Esophagus muscularis mucosa (tissue), 4 donors: ENCODE measurements at regions not wholly inside any gene's neighbourhood (a gene's known extent, or its start where the extent isn't known, plus 50 kb on each side); places are given as distances from the start of the nearest gene placed in this dataset.

Experiments
- DNase-seq: peaks from one replicate; pipeline ENCODE4 v3.0.0-alpha.2; 2017; ENCODE audit errors: extremely low spot score
- H3K27ac ChIP-seq, 4 donors: fragments of 200-600 bp; sonication (generic); replicated peaks in 1 of 4; 1 replicate in 3 of 4; 2 replicates in 1 of 4; pipeline ENCODE4 v1.5.1; 2016 to 2019; ENCODE audit warnings: mild to moderate bottlenecking in 1 of 4
- H3K27me3 ChIP-seq, 4 donors: fragments of 200-600 bp; sonication (generic); one replicate each; pipeline versions ENCODE4 v1.5.1 to v1.6.0; 2016 to 2019
- H3K36me3 ChIP-seq, 4 donors: fragments of 200-600 bp; sonication (generic); one replicate each; pipeline ENCODE4 v1.5.1; 2016 to 2019
- H3K4me1 ChIP-seq, 4 donors: fragments of 200-600 bp; sonication (generic); one replicate each; pipeline ENCODE4 v1.5.1; 2016 to 2019
- H3K4me3 ChIP-seq, 4 donors: fragments of 200-600 bp; sonication (generic); 1 replicate in 2 of 4; 2 replicates in 2 of 4; pipeline ENCODE4 v1.5.1; 2016 to 2019; ENCODE audit warnings: mild to moderate bottlenecking in 4 of 4, moderate library complexity in 1 of 4
- H3K9me3 ChIP-seq, 4 donors: fragments of 200-600 bp; sonication (generic); 1 replicate in 3 of 4; 2 replicates in 1 of 4; pipeline ENCODE4 v1.5.1; 2016 to 2019
- EP300 ChIP-seq: sonication (generic); formaldehyde crosslinking; IDR thresholded peaks from one replicate; pipeline ENCODE4 v1.6.1; 2017; ENCODE audit warnings: antibody characterized with exemption
- POLR2A ChIP-seq: fragments of 450-650 bp; IDR thresholded peaks from one replicate; pipeline ENCODE4 v1.6.1; 2017; ENCODE audit warnings: antibody characterized with exemption, moderate library complexity, mild to moderate bottlenecking, low read depth
- POLR2AphosphoS5 ChIP-seq, 2 donors: sonication (generic); formaldehyde crosslinking; IDR thresholded peaks; one replicate each; pipeline ENCODE4 v1.6.1; 2017; ENCODE audit warnings: antibody characterized with exemption in 2 of 2
- WGBS: methylation state at CpG from one replicate; pipeline ENCODE4 v1.1.5; 2018; 5-methylcytosine and 5-hydroxymethylcytosine counted together
- intact Hi-C: fragments of 100-400 bp; cut with DNase I; formaldehyde crosslinking; loops from one replicate; pipeline ENCODE4 v1.15.1; 2023
- TF ChIP-seq, protein P1 (sequence below), 3 experiments: fragments of 200-600 bp in 2 of 3; fragments of 450-650 bp in 1 of 3; sonication (generic) in 2 of 3; IDR thresholded peaks; one replicate each; pipeline ENCODE4 v1.5.1; 2017 to 2019; ENCODE audit warnings: antibody characterized with exemption in 3 of 3, mild to moderate bottlenecking in 2 of 3, moderate library complexity in 1 of 3

DNA sequence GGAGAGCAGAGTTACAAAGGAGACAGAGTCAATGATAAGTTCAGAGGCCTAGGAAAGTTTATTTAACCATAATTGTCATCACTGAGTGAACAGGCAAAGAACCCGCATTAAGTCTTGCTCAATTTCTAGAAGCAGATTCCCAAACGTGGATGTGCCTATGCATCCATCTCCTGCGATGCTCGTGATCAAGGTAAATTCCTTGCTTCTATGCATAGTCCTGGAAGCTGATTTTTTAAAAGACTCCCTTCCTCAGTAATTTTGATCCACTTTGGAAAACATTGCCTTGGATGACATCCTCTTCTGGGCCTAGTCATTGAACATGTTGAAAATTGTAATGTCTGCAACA is 116.4 kb downstream of the TNFSF18 start:
- intact Hi-C loops = no loop called here
- no peaks in the 10 kb centered on the region for H3K9me3 ChIP-seq
- TF ChIP-seq, protein P1, sequence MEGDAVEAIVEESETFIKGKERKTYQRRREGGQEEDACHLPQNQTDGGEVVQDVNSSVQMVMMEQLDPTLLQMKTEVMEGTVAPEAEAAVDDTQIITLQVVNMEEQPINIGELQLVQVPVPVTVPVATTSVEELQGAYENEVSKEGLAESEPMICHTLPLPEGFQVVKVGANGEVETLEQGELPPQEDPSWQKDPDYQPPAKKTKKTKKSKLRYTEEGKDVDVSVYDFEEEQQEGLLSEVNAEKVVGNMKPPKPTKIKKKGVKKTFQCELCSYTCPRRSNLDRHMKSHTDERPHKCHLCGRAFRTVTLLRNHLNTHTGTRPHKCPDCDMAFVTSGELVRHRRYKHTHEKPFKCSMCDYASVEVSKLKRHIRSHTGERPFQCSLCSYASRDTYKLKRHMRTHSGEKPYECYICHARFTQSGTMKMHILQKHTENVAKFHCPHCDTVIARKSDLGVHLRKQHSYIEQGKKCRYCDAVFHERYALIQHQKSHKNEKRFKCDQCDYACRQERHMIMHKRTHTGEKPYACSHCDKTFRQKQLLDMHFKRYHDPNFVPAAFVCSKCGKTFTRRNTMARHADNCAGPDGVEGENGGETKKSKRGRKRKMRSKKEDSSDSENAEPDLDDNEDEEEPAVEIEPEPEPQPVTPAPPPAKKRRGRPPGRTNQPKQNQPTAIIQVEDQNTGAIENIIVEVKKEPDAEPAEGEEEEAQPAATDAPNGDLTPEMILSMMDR (IDR thresholded peaks at IDR 0.05) = no peak
- H3K27ac ChIP-seq = peak overlapping the region; percentile 62 to 73 (median 70)
- no peaks in the 10 kb centered on the region for H3K36me3 ChIP-seq
- DNase-seq = no peak
- H3K4me3 ChIP-seq = no peak overlapping the region
- WGBS = 56% methylated on average over 4 of the region's 4 CpGs
- H3K4me1 ChIP-seq = peaks cover 5 to 37% (median 28%) of the 10 kb centered on the region in 4 donors
- no peaks in the 10 kb centered on the region for H3K27me3 ChIP-seq

DNA sequence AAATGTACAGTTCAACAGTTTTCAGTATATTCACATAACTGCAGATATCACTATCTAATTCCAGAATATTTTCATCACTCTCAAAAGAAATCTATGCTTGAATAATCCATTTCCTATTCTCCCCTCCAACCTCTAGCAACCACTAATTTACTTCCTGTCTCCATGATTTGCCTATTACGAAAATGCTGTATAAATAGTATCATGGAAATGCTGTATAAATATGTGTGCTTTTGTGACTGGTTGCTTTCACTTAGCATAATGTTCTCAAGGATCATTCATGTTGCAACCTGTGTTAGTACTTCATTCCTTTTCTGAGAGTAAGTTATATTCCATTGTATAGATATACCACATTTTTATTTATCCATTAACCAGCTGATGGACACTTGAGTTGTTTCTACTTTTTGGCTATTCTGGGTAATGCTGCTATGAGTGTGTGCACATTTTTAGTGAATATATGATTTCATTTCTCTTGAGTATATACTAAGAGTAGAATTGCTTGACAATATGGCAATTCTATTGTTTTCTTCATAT is 115.6 kb downstream of the TNFSF18 start:
- no peaks in the 10 kb centered on the region for H3K9me3 ChIP-seq
- intact Hi-C loops = no loop called here
- H3K4me1 ChIP-seq = peaks cover 5 to 34% (median 27%) of the 10 kb centered on the region in 4 donors
- H3K4me3 ChIP-seq = no peak overlapping the region
- 67% methylated on average over 1 of the region's 1 CpG for WGBS
- DNase-seq = no peak
- H3K27me3 ChIP-seq = no peaks in the 10 kb centered on the region
- H3K27ac ChIP-seq = peak overlapping the region; percentile 62 to 73 (median 70)
- TF ChIP-seq POLR2A (no peak), EP300 (no peak)
- TF ChIP-seq, protein P1 (IDR thresholded peaks at IDR 0.05) = no peak
- H3K36me3 ChIP-seq = no peaks in the 10 kb centered on the region

DNA sequence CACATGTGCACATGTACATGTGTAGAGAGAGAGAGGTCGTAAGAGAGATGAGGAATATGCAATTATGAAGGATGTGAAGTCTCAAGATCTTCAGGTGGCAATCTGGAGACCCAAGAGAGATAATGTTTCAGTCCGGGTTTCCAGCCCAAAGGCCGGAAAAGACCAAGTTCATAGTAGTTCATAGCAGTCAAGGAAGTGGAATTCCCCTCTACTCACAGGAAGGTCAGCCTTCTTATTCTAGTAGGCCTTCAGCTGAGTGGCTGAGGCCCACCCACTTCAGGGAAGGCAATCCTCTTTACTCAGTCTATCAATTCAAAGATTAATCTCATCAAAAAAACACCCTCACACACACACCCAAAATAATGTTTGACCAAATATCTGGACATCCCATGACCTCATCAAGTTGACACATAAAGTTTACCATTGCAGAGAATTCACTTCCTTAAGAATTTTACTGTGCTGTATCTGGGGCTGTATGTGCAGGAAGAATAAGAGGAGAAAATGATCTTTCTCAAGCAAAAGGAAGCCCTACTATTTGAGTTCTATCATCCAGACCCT is 114.6 kb downstream of the TNFSF18 start:
- Histone ChIP-seq H3K36me3 (no peaks in the 10 kb centered on the region), H3K27ac (no peak overlapping the region), H3K4me3 (no peak overlapping the region), H3K27me3 (no peaks in the 10 kb centered on the region), H3K9me3 (no peaks in the 10 kb centered on the region), H3K4me1 (peaks cover 8 to 44% (median 37%) of the 10 kb centered on the region in 4 donors)
- TF ChIP-seq POLR2AphosphoS5 (IDR thresholded peaks at IDR 0.05) (no peak), POLR2A (no peak), EP300 (no peak)
- TF ChIP-seq, protein P1 (IDR thresholded peaks at IDR 0.05) = no peak
- WGBS = 96% methylated on average over 3 of the region's 3 CpGs
- DNase-seq = no peak
- intact Hi-C loops = no loop called here

DNA sequence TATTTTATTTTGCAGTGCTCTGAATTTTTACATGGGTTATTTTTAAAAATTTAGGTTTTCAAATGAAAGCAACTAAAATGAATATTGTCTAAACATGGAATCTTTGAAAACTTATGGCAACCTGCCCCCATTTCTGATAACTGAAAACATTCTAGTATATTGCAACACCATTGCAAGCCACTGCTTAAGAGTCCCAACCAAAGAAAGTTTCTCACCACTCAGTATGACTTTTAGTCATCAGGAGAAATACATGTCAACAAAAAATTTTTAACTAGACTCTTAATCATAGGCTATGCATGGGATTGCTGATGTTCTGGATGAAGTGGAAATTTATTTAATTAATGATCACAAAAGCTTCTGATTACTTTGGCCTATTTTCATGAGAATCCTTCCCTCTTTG is 112.1 kb downstream of the TNFSF18 start:
- no peaks in the 10 kb centered on the region for H3K9me3 ChIP-seq
- intact Hi-C loops = no loop called here
- H3K27ac ChIP-seq = no peak overlapping the region
- TF ChIP-seq EP300 = no peak
- no peaks in the 10 kb centered on the region for H3K27me3 ChIP-seq
- H3K36me3 ChIP-seq = no peaks in the 10 kb centered on the region
- H3K4me3 ChIP-seq = no peak overlapping the region
- H3K4me1 ChIP-seq = peaks cover 11 to 40% (median 38%) of the 10 kb centered on the region in 4 donors
- no peak for DNase-seq

DNA sequence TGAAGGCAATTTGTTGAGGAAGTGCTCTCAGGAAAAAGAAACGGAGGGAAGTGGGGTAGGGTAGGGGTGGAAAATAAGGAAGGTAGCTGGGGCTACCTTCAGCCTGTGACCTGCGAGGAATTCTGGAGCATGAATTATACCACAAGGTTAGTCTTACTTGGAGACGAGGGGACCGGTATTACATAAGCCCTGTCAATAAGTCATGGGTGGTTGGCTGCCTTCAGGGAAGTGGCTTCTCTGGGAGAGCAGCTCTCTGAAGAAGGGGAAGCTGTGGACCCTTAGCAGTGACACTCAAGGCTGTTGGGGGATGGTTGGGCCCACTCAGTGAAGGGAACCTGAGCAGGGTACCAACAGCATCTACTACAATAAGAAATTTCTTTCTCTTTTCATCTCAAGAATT is 111.3 kb downstream of the TNFSF18 start:
- DNase-seq = no peak
- intact Hi-C loops = no loop called here
- Histone ChIP-seq H3K27me3 (no peaks in the 10 kb centered on the region), H3K27ac (peak overlapping the region in 1 of 4 donors; percentile 36), H3K36me3 (no peaks in the 10 kb centered on the region), H3K4me1 (peaks cover 7 to 38% (median 33%) of the 10 kb centered on the region in 4 donors), H3K4me3 (no peak overlapping the region), H3K9me3 (no peaks in the 10 kb centered on the region)
- 85% methylated on average over 4 of the region's 4 CpGs for WGBS
- no peak for TF ChIP-seq POLR2AphosphoS5 (IDR thresholded peaks at IDR 0.05)
- TF ChIP-seq, protein P1 (IDR thresholded peaks at IDR 0.05) = no peak
